Smooth muscle cell (in vitro differentiated cells): ENCODE measurements at regions not wholly inside any gene's neighbourhood (a gene's known extent, or its start where the extent isn't known, plus 50 kb on each side); places are given as distances from the start of the nearest gene placed in this dataset.

ENCODE experiments used
- DNase-seq: peaks from one replicate; lab custom pipeline; 2025; ENCODE audit not compliant: unreplicated experiment; lab: John Stamatoyannopoulos, UW
- H2AFZ ChIP-seq: fragments of 200-600 bp; sonication (generic); 2 replicates; pipeline ENCODE4 v1.6.0; 2016; ENCODE audit warnings: antibody characterized with exemption, low read depth, mild to moderate bottlenecking
- H3F3A ChIP-seq: fragments of 200-600 bp; sonication (generic); 2 replicates; pipeline ENCODE4 v1.6.0; 2017; ENCODE audit warnings: antibody characterized with exemption, low read depth
- H3K27ac ChIP-seq: fragments of 200-600 bp; sonication (generic); 2 replicates; pipeline ENCODE4 v1.5.1; 2016; ENCODE audit warnings: low read depth, mild to moderate bottlenecking
- H3K27me3 ChIP-seq: fragments of 200-600 bp; sonication (generic); 2 replicates; pipeline ENCODE4 v1.6.1; 2016; ENCODE audit warnings: low read depth, mild to moderate bottlenecking
- H3K36me3 ChIP-seq: fragments of 200-600 bp; sonication (generic); 2 replicates; pipeline ENCODE4 v1.5.1; 2016; ENCODE audit warnings: low read depth
- H3K4me1 ChIP-seq: fragments of 200-600 bp; sonication (generic); 2 replicates; pipeline ENCODE4 v1.5.1; 2016; ENCODE audit warnings: low read depth
- H3K4me2 ChIP-seq: fragments of 200-600 bp; sonication (generic); 2 replicates; pipeline ENCODE4 v1.6.0; 2016; ENCODE audit warnings: mild to moderate bottlenecking
- H3K4me3 ChIP-seq: fragments of 200-600 bp; sonication (generic); 2 replicates; pipeline ENCODE4 v1.5.1; 2016; ENCODE audit warnings: mild to moderate bottlenecking
- H3K79me2 ChIP-seq: fragments of 200-600 bp; sonication (generic); 2 replicates; pipeline ENCODE4 v1.6.0; 2016; ENCODE audit warnings: low read depth, mild to moderate bottlenecking
- H3K9ac ChIP-seq: fragments of 200-600 bp; sonication (generic); 2 replicates; pipeline ENCODE4 v1.6.0; 2016; ENCODE audit warnings: low read depth
- H3K9me3 ChIP-seq: fragments of 200-600 bp; sonication (generic); replicated peaks from 2 replicates; pipeline ENCODE4 v1.5.1; 2016; ENCODE audit warnings: low read depth
- H4K20me1 ChIP-seq: fragments of 200-600 bp; sonication (generic); 2 replicates; pipeline ENCODE4 v1.6.0; 2016; ENCODE audit warnings: low read depth
- CTCF ChIP-seq: fragments of 200-600 bp; sonication (generic); IDR thresholded peaks from 2 replicates; pipeline ENCODE4 v1.5.1; 2017; ENCODE audit warnings: borderline replicate concordance, mild to moderate bottlenecking, antibody characterized with exemption; ENCODE audit not compliant: insufficient read depth, poor library complexity, severe bottlenecking
- WGBS: methylation state at CpG from one replicate; pipeline ENCODE4 v1.1.7; 2016; ENCODE audit warnings: low lambda C conversion rate; 5-methylcytosine and 5-hydroxymethylcytosine counted together

GRCh38 chr13:107900775-107901174 is 314.6 kb downstream of the LIG4 start:
- Histone ChIP-seq H3K36me3 (no peaks in the 10 kb centered on the region), H3K9ac (no peak overlapping the region), H3F3A (no peaks in the 10 kb centered on the region), H2AFZ (no peak overlapping the region), H3K4me2 (no peak overlapping the region), H3K27me3 (no peaks in the 10 kb centered on the region), H3K9me3 (no peaks in the 10 kb centered on the region), H3K4me3 (no peak overlapping the region), H3K79me2 (no peaks in the 10 kb centered on the region), H3K4me1 (no peaks in the 10 kb centered on the region), H4K20me1 (no peaks in the 10 kb centered on the region), H3K27ac (no peak overlapping the region)
- no peak for DNase-seq
- WGBS = 51% methylated on average over 2 of the region's 2 CpGs
- TF ChIP-seq CTCF = no peak

- 54% methylated on average over 2 of the region's 2 CpGs for WGBS
- Histone ChIP-seq H3K4me2 (no peak overlapping the region), H3K36me3 (no peaks in the 10 kb centered on the region), H3K9ac (no peak overlapping the region), H3K27me3 (no peaks in the 10 kb centered on the region), H3K27ac (no peak overlapping the region), H4K20me1 (no peaks in the 10 kb centered on the region), H3K4me1 (no peaks in the 10 kb centered on the region), H3K4me3 (no peak overlapping the region), H3K9me3 (no peaks in the 10 kb centered on the region), H3K79me2 (no peaks in the 10 kb centered on the region), H2AFZ (no peak overlapping the region), H3F3A (no peaks in the 10 kb centered on the region)
- no peak for DNase-seq
- TF ChIP-seq CTCF = no peak
Measured at GRCh38 chr13:107886118-107886517, 329.2 kb downstream of the LIG4 start.

- no peaks in the 10 kb centered on the region for H3K4me1 ChIP-seq
- TF ChIP-seq CTCF = no peak
- H3K9me3 ChIP-seq = no peaks in the 10 kb centered on the region
- H3K79me2 ChIP-seq = no peaks in the 10 kb centered on the region
- H3K27me3 ChIP-seq = no peaks in the 10 kb centered on the region
- no peaks in the 10 kb centered on the region for H3F3A ChIP-seq
- no peaks in the 10 kb centered on the region for H3K36me3 ChIP-seq
- peak overlapping the region; percentile 65 for H3K27ac ChIP-seq
- no peak overlapping the region for H3K4me3 ChIP-seq
- no peak for DNase-seq
- no peaks in the 10 kb centered on the region for H4K20me1 ChIP-seq
- H2AFZ ChIP-seq = no peak overlapping the region
- H3K4me2 ChIP-seq = no peak overlapping the region
- H3K9ac ChIP-seq = no peak overlapping the region
Measured at GRCh38 chr13:107884564-107884963, 330.8 kb downstream of the LIG4 start.

GRCh38 chr13:107883561-107884175 is 331.7 kb downstream of the LIG4 start:
- no peaks in the 10 kb centered on the region for H3K9me3 ChIP-seq
- no peak overlapping the region for H3K4me3 ChIP-seq
- H3K36me3 ChIP-seq = no peaks in the 10 kb centered on the region
- H3F3A ChIP-seq = no peaks in the 10 kb centered on the region
- no peaks in the 10 kb centered on the region for H4K20me1 ChIP-seq
- no peaks in the 10 kb centered on the region for H3K79me2 ChIP-seq
- H3K4me1 ChIP-seq = no peaks in the 10 kb centered on the region
- no peaks in the 10 kb centered on the region for H3K27me3 ChIP-seq
- no peak for DNase-seq
- H3K27ac ChIP-seq = peak overlapping the region; percentile 65
- no peak for TF ChIP-seq CTCF
- H3K9ac ChIP-seq = no peak overlapping the region
- 70% methylated on average over 8 of the region's 8 CpGs for WGBS
- peak overlapping the region; percentile 32 for H3K4me2 ChIP-seq
- no peak overlapping the region for H2AFZ ChIP-seq
